ENCODE measurements at regions not wholly inside any gene's neighbourhood (a gene's known extent, or its start where the extent isn't known, plus 50 kb on each side); places are given as distances from the start of the nearest gene placed in this dataset.

DNA sequence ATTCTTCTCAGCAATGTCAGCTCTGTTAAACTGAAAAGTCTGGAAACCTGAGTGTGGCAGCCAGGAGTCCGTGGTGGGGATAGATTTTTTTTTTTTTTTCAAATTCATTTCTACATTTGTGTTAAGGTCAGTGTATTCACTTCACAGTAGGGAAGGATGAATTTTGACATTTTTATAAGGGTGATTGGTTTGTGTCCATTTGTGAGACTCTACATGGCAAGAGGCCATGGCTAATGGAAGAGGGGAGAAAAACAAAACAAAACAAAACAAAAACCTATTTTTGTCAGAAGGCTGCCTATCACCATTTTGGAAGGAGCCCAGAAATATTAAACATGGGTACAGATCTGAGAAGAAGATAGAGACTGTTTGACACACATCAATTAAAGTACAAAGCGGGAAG, 176.1 kb downstream of the RMST start:
- Histone ChIP-seq H3K4ac (ENCODE audit: low read depth, low read length) (no peak overlapping the region), H3K79me2 (ENCODE audit: insufficient read depth, low read length) (no peaks in the 10 kb centered on the region), H2AK5ac (ENCODE audit: insufficient read length, low read length) (no peak overlapping the region), H3K27ac (ENCODE audit: insufficient read length, low read depth, low read length) (no peak overlapping the region), H3K4me1 (ENCODE audit: insufficient read depth, low read length) (peaks cover 3% of the 10 kb centered on the region; the same call in 1 of the 2 replicates), H3T11ph (ENCODE audit: low read length) (no peak overlapping the region), H3K27me3 (ENCODE audit: insufficient read depth, low read length) (no peaks in the 10 kb centered on the region), H3K56ac (ENCODE audit: insufficient read length, low read depth, low read length) (no peak overlapping the region), H3K9me3 (ENCODE audit: control insufficient read depth, low read depth, low read length) (no peaks in the 10 kb centered on the region), H4K91ac (ENCODE audit: insufficient read length, low read depth, low read length) (no peak overlapping the region), H3K18ac (ENCODE audit: insufficient read length, low read depth, low read length) (no peak overlapping the region), H4K5ac (ENCODE audit: insufficient read length, low read depth, low read length) (no peak overlapping the region), H2AFZ (ENCODE audit: low read length) (no peak overlapping the region), H2BK5ac (ENCODE audit: insufficient read length, low read length) (no peak overlapping the region), H3K4me2 (ENCODE audit: insufficient read depth, insufficient read length, low read length) (no peak overlapping the region), H2BK12ac (ENCODE audit: insufficient read length, low read depth, low read length) (no peak overlapping the region), H3K14ac (ENCODE audit: insufficient read depth, low read length) (no peak overlapping the region), H2BK20ac (ENCODE audit: low read depth, low read length, poor library complexity, severe bottlenecking) (no peak overlapping the region), H2BK15ac (ENCODE audit: low read depth, low read length) (no peak overlapping the region), H4K20me1 (ENCODE audit: control insufficient read depth, insufficient read depth, insufficient read length) (no peaks in the 10 kb centered on the region), H2BK120ac (ENCODE audit: low read depth, low read length, poor library complexity, severe bottlenecking) (no peak overlapping the region), H3K23ac (ENCODE audit: insufficient read length, low read depth, low read length) (no peak overlapping the region), H3K23me2 (ENCODE audit: insufficient read length, low read depth, low read length, poor library complexity, severe bottlenecking) (no peaks in the 10 kb centered on the region), H4K8ac (replicated peaks; ENCODE audit: insufficient read length, low read depth, low read length) (no peak overlapping the region), H3K9ac (ENCODE audit: extremely low read depth, insufficient read length, low read length) (no peak overlapping the region), H3K79me1 (ENCODE audit: insufficient read depth, low read depth, low read length, poor library complexity, severe bottlenecking) (no peaks in the 10 kb centered on the region)
- Mint-ChIP-seq H3K9me3 (no peaks in the 10 kb centered on the region; a peak in 1 of 5 replicates), H3K4me1 (peaks cover 10 to 21% of the 10 kb centered on the region in 2 experiments), H3K27me3 (ENCODE audit: low read depth) (no peaks in the 10 kb centered on the region), H3K36me3 (ENCODE audit: insufficient read depth in 1 of 3, low read depth in 3 of 3) (no peaks in the 10 kb centered on the region; a peak in 1 of 7 replicates), H3K4me3 (no peak overlapping the region), H3K27ac (no peak overlapping the region)
- TF ChIP-seq, protein P1, sequence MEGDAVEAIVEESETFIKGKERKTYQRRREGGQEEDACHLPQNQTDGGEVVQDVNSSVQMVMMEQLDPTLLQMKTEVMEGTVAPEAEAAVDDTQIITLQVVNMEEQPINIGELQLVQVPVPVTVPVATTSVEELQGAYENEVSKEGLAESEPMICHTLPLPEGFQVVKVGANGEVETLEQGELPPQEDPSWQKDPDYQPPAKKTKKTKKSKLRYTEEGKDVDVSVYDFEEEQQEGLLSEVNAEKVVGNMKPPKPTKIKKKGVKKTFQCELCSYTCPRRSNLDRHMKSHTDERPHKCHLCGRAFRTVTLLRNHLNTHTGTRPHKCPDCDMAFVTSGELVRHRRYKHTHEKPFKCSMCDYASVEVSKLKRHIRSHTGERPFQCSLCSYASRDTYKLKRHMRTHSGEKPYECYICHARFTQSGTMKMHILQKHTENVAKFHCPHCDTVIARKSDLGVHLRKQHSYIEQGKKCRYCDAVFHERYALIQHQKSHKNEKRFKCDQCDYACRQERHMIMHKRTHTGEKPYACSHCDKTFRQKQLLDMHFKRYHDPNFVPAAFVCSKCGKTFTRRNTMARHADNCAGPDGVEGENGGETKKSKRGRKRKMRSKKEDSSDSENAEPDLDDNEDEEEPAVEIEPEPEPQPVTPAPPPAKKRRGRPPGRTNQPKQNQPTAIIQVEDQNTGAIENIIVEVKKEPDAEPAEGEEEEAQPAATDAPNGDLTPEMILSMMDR (conservative IDR thresholded peaks at IDR 0.05) = no peak
- DNase-seq = no peak
- WGBS (ENCODE audit: extremely low coverage, insufficient read length, low lambda C conversion rate) = no CpG with 5 or more reads among the region's 2 CpGs

All from H9 (cell line).